LNCAP (cell line): ENCODE measurements at regions not wholly inside any gene's neighbourhood (a gene's known extent, or its start where the extent isn't known, plus 50 kb on each side); places are given as distances from the start of the nearest gene placed in this dataset.

ENCODE experiments used
- CTCF ChIP-seq: fragments of 450-650 bp; IDR thresholded peaks from 2 replicates; pipeline ENCODE4 v1.5.1; 2017; ENCODE audit warnings: mild to moderate bottlenecking

GRCh38 chr4:132437117-132437516 is 712.0 kb upstream of the PCDH10 start:
- no peak for TF ChIP-seq CTCF

GRCh38 chr4:132445386-132445785 is 703.7 kb upstream of the PCDH10 start:
- no peak for TF ChIP-seq CTCF

- TF ChIP-seq CTCF, result no peak
Measured at GRCh38 chr4:132479543-132479942, 669.6 kb upstream of the PCDH10 start.

- TF ChIP-seq CTCF, result no peak
Measured at GRCh38 chr4:132488555-132488954, 660.5 kb upstream of the PCDH10 start.

GRCh38 chr4:132493476-132493875 is 655.6 kb upstream of the PCDH10 start:
- no peak for TF ChIP-seq CTCF

- TF ChIP-seq CTCF, result no peak
Measured at GRCh38 chr4:132498215-132498614, 650.9 kb upstream of the PCDH10 start.

GRCh38 chr4:132502096-132502552 is 647.0 kb upstream of the PCDH10 start:
- no peak for TF ChIP-seq CTCF

GRCh38 chr4:132504438-132504837 is 644.7 kb upstream of the PCDH10 start:
- TF ChIP-seq CTCF, result no peak
